Endodermal cell (in vitro differentiated cells): ENCODE measurements at regions not wholly inside any gene's neighbourhood (a gene's known extent, or its start where the extent isn't known, plus 50 kb on each side); places are given as distances from the start of the nearest gene placed in this dataset.

Experiments
- DNase-seq: peaks from one replicate; pipeline ENCODE4 v3.0.0-alpha.2; 2017
- H3K27ac ChIP-seq: 2 replicates; pipeline ENCODE4 v1.5.1; 2013; ENCODE audit warnings: mild to moderate bottlenecking, low read depth, low read length, moderate library complexity
- H3K27me3 ChIP-seq: 2 replicates; pipeline ENCODE4 v1.6.1; 2013; ENCODE audit warnings: mild to moderate bottlenecking, low read length, moderate library complexity; ENCODE audit not compliant: insufficient read depth, control insufficient read depth, poor library complexity, severe bottlenecking
- H3K36me3 ChIP-seq: 2 replicates; pipeline ENCODE4 v1.7.0; 2013; ENCODE audit warnings: mild to moderate bottlenecking, low read length, moderate library complexity; ENCODE audit not compliant: control insufficient read depth, insufficient read depth
- H3K4me1 ChIP-seq: one replicate; pipeline ENCODE4 v1.7.0; 2013; ENCODE audit warnings: low read length; ENCODE audit not compliant: control insufficient read depth, insufficient read depth
- H3K4me3 ChIP-seq: 2 replicates; pipeline ENCODE4 v1.5.1; 2013; ENCODE audit warnings: mild to moderate bottlenecking, low read length, moderate library complexity
- H3K9ac ChIP-seq: 2 replicates; pipeline ENCODE4 v1.6.1; 2013; ENCODE audit warnings: mild to moderate bottlenecking, low read length, moderate library complexity; ENCODE audit not compliant: poor library complexity, severe bottlenecking; ENCODE audit errors: extremely low read depth
- H3K9me3 ChIP-seq: 2 replicates; pipeline ENCODE4 v1.6.1; 2013; ENCODE audit warnings: mild to moderate bottlenecking, low read length, moderate library complexity; ENCODE audit not compliant: control insufficient read depth
- H3K27ac Mint-ChIP-seq: 2 replicates; pipeline ENCODE4 v1.8.0; 2020; ENCODE audit warnings: mixed read lengths
- H3K27me3 Mint-ChIP-seq: 2 replicates; pipeline ENCODE4 v1.8.0; 2021; ENCODE audit warnings: mild to moderate bottlenecking, mixed read lengths; ENCODE audit not compliant: insufficient read depth
- H3K36me3 Mint-ChIP-seq: 2 replicates; pipeline ENCODE4 v1.8.0; 2020; ENCODE audit warnings: low read depth, mixed read lengths
- H3K4me1 Mint-ChIP-seq: 2 replicates; pipeline ENCODE4 v1.8.0; 2020; ENCODE audit warnings: mixed read lengths
- H3K4me3 Mint-ChIP-seq: 2 replicates; pipeline ENCODE4 v1.8.0; 2020; ENCODE audit warnings: mild to moderate bottlenecking, moderate library complexity, mixed read lengths
- H3K9me3 Mint-ChIP-seq: 2 replicates; pipeline ENCODE4 v1.8.0; 2020; ENCODE audit warnings: mild to moderate bottlenecking, mixed read lengths
- WGBS, 2 experiments: methylation state at CpG; one replicate each; pipeline versions ENCODE4 v1.1.5 to v1.1.7; 2013; ENCODE audit warnings: missing lambda C conversion rate in 2 of 2, mixed read lengths in 1 of 2; ENCODE audit not compliant: insufficient coverage in 1 of 2, insufficient read length in 1 of 2; 5-methylcytosine and 5-hydroxymethylcytosine counted together
- TF ChIP-seq, protein P1 (sequence below): fragments of 200-600 bp; sonication (generic); conservative IDR thresholded peaks from 2 replicates; pipeline ENCODE4 v1.5.0; 2021; ENCODE audit warnings: antibody characterized with exemption, mild to moderate bottlenecking

DNA sequence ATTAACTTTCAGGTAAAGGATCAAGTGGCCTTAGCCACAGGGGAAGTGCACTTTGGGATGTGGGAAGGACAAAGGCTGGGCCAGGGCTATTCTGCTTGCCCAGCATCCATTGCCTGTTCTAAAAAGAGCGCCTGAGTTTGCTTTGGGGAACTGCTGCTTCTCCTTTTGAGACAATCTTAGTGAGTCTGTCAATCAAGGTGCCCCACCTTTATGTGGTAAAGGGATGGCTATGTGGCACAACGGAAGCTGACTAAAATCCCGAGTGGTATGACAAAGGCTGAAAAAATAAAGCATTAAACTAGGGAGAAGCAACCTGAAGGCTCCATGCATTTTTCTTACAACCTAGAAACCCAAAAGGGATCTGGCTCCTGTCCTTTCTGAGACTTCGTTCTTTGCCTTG lies 540.5 kb downstream of the SLC4A3 start:
- Histone ChIP-seq H3K4me3 (no peak overlapping the region), H3K9ac (no peak overlapping the region), H3K4me1 (no peaks in the 10 kb centered on the region), H3K27me3 (no peaks in the 10 kb centered on the region), H3K9me3 (no peaks in the 10 kb centered on the region), H3K27ac (no peak overlapping the region), H3K36me3 (no peaks in the 10 kb centered on the region)
- no peaks in the 10 kb centered on the region for H3K9me3 Mint-ChIP-seq
- H3K4me3 Mint-ChIP-seq, result no peak overlapping the region
- no peaks in the 10 kb centered on the region for H3K27me3 Mint-ChIP-seq
- H3K4me1 Mint-ChIP-seq, result peaks cover 9% of the 10 kb centered on the region
- 87 to 100% methylated on average over 2 to 4 of the region's 4 CpGs for WGBS, 2 experiments
- no peak for DNase-seq
- H3K36me3 Mint-ChIP-seq, result no peaks in the 10 kb centered on the region
- TF ChIP-seq, protein P1, sequence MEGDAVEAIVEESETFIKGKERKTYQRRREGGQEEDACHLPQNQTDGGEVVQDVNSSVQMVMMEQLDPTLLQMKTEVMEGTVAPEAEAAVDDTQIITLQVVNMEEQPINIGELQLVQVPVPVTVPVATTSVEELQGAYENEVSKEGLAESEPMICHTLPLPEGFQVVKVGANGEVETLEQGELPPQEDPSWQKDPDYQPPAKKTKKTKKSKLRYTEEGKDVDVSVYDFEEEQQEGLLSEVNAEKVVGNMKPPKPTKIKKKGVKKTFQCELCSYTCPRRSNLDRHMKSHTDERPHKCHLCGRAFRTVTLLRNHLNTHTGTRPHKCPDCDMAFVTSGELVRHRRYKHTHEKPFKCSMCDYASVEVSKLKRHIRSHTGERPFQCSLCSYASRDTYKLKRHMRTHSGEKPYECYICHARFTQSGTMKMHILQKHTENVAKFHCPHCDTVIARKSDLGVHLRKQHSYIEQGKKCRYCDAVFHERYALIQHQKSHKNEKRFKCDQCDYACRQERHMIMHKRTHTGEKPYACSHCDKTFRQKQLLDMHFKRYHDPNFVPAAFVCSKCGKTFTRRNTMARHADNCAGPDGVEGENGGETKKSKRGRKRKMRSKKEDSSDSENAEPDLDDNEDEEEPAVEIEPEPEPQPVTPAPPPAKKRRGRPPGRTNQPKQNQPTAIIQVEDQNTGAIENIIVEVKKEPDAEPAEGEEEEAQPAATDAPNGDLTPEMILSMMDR, result no peak
- no peak overlapping the region for H3K27ac Mint-ChIP-seq

DNA sequence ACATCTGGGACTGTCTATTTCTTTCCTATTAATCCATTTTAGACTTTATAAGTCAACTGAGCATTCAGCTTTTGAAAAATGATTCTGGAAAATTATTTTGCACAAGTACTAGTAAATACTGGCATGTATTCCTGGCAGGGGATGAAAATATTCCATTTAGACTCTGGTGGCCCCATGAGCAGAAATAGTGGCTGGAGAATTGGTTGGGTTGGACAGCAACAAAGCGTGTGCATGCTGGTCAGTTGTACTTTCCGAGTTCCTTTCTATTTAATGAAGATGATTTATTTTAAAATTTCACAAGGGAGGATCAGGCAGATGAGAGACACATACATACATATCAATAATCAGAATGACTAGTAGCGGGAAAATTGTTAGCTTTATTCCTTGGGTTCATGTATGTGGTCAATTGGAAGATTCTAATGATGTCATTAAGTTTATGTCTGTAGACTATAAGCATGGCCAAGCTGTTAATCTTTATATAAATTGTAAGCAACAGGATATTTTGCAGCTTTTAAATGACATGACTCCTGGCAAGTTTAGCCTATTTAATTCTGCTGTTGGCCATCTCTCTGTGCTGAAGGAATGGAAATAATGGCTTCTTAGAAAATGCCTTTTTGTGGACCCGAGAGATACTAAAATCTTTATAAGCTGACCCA lies 541.6 kb downstream of the SLC4A3 start:
- Histone ChIP-seq H3K4me3 (no peak overlapping the region), H3K27me3 (no peaks in the 10 kb centered on the region), H3K9ac (no peak overlapping the region), H3K9me3 (no peaks in the 10 kb centered on the region), H3K4me1 (no peaks in the 10 kb centered on the region), H3K27ac (no peak overlapping the region), H3K36me3 (no peaks in the 10 kb centered on the region)
- DNase-seq, result no peak
- Mint-ChIP-seq H3K27me3 (no peaks in the 10 kb centered on the region), H3K27ac (no peak overlapping the region), H3K9me3 (no peaks in the 10 kb centered on the region), H3K36me3 (no peaks in the 10 kb centered on the region), H3K4me1 (peaks cover 9% of the 10 kb centered on the region), H3K4me3 (no peak overlapping the region)
- TF ChIP-seq, protein P1, result no peak
- WGBS, 2 experiments, result 96% methylated on average over 3 of the region's 4 CpGs; no CpG with 5 or more reads in 1 of the 2 experiments

DNA sequence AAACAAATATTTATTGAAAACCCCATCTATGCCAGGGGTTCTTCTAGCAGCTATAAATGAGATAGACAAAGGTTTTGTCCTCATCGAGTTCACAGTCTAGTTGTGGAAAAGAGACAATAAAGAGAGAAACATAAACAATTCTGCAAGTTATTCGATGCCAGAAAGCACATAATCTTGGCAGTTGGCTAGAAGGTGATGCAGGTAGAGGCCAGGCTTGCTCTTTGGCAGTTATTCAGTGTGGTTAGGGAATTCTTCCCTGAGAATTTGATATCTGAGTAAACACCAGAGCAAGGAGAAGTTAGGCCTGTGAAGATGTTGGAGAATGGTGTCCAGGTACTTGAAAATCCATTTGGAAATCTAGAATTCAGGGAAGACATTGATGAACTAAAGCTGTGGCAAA lies 547.4 kb downstream of the SLC4A3 start:
- no peaks in the 10 kb centered on the region for H3K36me3 ChIP-seq

More for the DNA sequence above, 547.4 kb downstream of the SLC4A3 start:
- Histone ChIP-seq H3K4me1 (no peaks in the 10 kb centered on the region), H3K4me3 (no peak overlapping the region), H3K27ac (no peak overlapping the region), H3K27me3 (no peaks in the 10 kb centered on the region), H3K9me3 (no peaks in the 10 kb centered on the region), H3K9ac (no peak overlapping the region)
- no peaks in the 10 kb centered on the region for H3K27me3 Mint-ChIP-seq
- no peak overlapping the region for H3K4me3 Mint-ChIP-seq
- no peaks in the 10 kb centered on the region for H3K4me1 Mint-ChIP-seq
- TF ChIP-seq, protein P1, result no peak
- whole genome bisulfite sequencing, 2 experiments, result 91 to 100% methylated on average over 2 of the region's 2 CpGs
- no peaks in the 10 kb centered on the region for H3K36me3 Mint-ChIP-seq
- no peak overlapping the region for H3K27ac Mint-ChIP-seq
- DNase-seq, result no peak
- no peaks in the 10 kb centered on the region for H3K9me3 Mint-ChIP-seq
